ENCODE measurements at regions not wholly inside any gene's neighbourhood (a gene's known extent, or its start where the extent isn't known, plus 50 kb on each side); places are given as distances from the start of the nearest gene placed in this dataset.

DNA sequence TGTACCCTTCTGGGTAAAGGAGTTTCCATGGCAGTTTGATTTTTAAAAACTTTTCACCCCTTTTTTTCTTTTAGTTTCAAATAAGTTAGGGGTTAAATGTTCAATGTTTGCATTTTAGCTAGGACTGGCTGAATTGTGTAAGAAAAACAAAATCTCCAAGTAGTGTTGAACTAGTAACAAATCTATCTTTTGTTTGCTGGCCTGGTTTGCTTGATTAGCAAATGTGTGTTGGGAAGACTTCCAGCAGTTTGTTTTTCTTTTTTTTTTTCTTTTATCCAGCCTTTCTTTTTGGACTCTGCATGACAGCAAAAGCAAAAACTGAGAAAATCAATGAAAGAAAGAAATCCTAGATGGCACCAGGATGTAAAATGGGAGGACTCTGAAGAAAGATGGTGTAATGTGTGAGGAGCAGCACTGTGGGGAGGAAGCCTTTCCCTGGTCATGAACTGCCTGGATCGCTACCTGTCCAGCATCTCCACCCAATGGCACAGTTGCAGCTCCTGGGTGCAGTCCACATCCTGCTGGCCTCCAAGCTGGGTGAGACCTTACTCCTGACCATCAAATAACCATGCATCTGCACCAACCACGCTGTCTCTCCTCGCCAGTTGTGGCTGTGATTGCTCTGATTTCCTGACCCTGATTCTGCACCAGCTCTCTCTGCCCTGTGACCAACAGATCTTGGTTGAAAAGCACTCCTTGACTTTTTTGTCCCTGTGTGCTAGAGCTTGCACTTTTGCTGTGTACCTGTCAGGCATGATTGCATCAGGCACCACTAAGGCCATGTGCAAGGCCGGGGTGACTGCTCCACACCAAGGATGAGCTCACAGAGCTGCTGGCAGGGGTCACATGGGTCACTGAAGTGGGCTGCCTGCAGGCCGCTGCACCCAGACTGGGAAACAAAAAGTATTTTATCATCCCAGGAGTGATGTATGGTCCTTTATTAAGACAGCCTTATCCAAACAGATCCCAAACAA lies 71.2 kb upstream of the ZNF236 start:
- Histone ChIP-seq H3K9me3 (peaks cover 9 to 22% of the 10 kb centered on the region in 2 donors), H3K36me3 (no peaks in the 10 kb centered on the region), H3K4me3 (no peak overlapping the region), H3K27me3 (no peaks in the 10 kb centered on the region), H3K27ac (no peak overlapping the region), H3K4me1 (no peaks in the 10 kb centered on the region)
- TF ChIP-seq, protein P1, sequence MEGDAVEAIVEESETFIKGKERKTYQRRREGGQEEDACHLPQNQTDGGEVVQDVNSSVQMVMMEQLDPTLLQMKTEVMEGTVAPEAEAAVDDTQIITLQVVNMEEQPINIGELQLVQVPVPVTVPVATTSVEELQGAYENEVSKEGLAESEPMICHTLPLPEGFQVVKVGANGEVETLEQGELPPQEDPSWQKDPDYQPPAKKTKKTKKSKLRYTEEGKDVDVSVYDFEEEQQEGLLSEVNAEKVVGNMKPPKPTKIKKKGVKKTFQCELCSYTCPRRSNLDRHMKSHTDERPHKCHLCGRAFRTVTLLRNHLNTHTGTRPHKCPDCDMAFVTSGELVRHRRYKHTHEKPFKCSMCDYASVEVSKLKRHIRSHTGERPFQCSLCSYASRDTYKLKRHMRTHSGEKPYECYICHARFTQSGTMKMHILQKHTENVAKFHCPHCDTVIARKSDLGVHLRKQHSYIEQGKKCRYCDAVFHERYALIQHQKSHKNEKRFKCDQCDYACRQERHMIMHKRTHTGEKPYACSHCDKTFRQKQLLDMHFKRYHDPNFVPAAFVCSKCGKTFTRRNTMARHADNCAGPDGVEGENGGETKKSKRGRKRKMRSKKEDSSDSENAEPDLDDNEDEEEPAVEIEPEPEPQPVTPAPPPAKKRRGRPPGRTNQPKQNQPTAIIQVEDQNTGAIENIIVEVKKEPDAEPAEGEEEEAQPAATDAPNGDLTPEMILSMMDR (IDR thresholded peaks at IDR 0.05) = no peak
- intact Hi-C loops (cut with DNase I) = no loop called here
- DNase-seq (ENCODE audit: low spot score in 2 of 2) = no peak

DNA sequence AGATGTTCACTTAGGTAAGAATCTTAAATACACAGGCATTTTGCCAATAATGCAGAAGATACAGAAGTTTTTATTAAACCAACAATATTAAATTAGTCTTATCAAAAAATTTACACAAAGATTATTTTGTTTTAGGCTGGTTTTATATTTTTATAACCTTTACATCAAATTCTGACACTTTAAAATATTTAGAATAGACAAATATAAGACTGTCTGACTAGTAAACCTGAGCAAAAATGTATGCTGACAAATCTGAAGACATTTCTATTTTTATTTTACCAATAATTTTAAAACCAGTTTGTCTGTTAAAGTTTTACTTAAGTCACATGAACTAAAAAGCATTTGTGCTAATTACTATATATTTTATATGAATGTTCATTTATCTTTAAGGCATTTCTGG lies 72.1 kb upstream of the ZNF236 start:
- Histone ChIP-seq H3K36me3 (no peaks in the 10 kb centered on the region), H3K4me3 (no peak overlapping the region), H3K9me3 (peaks cover 9 to 22% of the 10 kb centered on the region in 2 donors), H3K27me3 (no peaks in the 10 kb centered on the region), H3K27ac (no peak overlapping the region), H3K4me1 (no peaks in the 10 kb centered on the region)
- TF ChIP-seq, protein P1 (IDR thresholded peaks at IDR 0.05) = no peak
- intact Hi-C loops (cut with DNase I) = no loop called here
- no peak for DNase-seq (ENCODE audit: low spot score in 2 of 2)

DNA sequence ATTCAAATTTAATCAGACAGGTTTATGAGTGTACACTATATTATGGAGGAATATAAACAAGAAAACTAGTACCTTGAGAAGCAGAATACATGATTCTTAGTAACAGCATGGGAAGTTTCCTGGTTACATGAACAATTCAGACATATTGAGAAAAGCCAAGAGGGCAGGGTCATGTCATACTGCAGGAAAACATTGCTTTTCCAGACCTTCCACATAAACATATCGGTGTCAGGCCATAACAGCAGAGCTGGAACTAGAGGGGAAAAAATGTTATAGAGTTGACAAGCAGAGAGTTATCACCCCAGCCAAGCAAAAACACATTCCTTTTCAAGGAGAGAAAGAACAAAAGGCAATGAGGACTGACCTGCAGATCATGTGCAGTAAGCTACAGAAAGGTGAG lies 74.7 kb upstream of the ZNF236 start:
- no peak for DNase-seq (ENCODE audit: low spot score in 2 of 2)
- peaks cover 9 to 22% of the 10 kb centered on the region in 2 donors for H3K9me3 ChIP-seq
- TF ChIP-seq, protein P1 (IDR thresholded peaks at IDR 0.05) = no peak
- H3K27ac ChIP-seq = no peak overlapping the region
- no peaks in the 10 kb centered on the region for H3K4me1 ChIP-seq
- H3K4me3 ChIP-seq = no peak overlapping the region
- no peaks in the 10 kb centered on the region for H3K36me3 ChIP-seq
- no peaks in the 10 kb centered on the region for H3K27me3 ChIP-seq
- intact Hi-C loops (cut with DNase I) = no loop called here

- intact Hi-C loops (cut with DNase I) = no loop called here
- no peaks in the 10 kb centered on the region for H3K36me3 ChIP-seq
- H3K27ac ChIP-seq = no peak overlapping the region
- TF ChIP-seq, protein P1 (IDR thresholded peaks at IDR 0.05) = no peak
- H3K4me3 ChIP-seq = no peak overlapping the region
- no peaks in the 10 kb centered on the region for H3K27me3 ChIP-seq
- peaks cover 0 to 5% of the 10 kb centered on the region in 2 donors for H3K9me3 ChIP-seq
- no peak for DNase-seq (ENCODE audit: low spot score in 2 of 2)
- no peaks in the 10 kb centered on the region for H3K4me1 ChIP-seq
Measured at GRCh38 chr18:76741346-76741745, 81.0 kb upstream of the ZNF236 start.

DNA sequence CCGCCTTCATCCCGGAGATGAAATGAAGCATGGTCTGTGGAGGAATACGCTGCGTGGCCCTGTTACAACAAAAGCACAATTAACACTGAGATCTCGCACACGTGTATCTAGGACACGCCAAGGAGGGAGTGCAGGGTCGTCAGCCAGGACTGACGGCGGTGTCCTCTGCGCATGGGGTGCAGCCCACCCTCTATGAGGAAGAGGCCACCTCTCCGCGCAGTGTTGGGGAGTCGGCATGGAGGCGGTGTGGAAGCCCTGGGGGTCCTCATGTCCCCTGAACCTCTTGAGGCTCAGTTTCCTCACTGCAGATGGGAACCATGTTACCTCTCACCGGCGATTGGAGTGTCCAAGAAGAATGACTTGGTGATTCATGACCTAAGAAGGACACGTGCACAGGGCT lies 86.0 kb upstream of the ZNF236 start:
- H3K4me1 ChIP-seq = no peaks in the 10 kb centered on the region
- peaks cover 0 to 5% of the 10 kb centered on the region in 2 donors for H3K9me3 ChIP-seq
- no peak overlapping the region for H3K27ac ChIP-seq
- TF ChIP-seq, protein P1 (IDR thresholded peaks at IDR 0.05) = no peak
- intact Hi-C loops (cut with DNase I) = no loop called here
- DNase-seq (ENCODE audit: low spot score in 2 of 2) = no peak
- no peaks in the 10 kb centered on the region for H3K36me3 ChIP-seq
- no peaks in the 10 kb centered on the region for H3K27me3 ChIP-seq
- no peak overlapping the region for H3K4me3 ChIP-seq
